Tibial nerve (tissue), 4 donors: ENCODE measurements at regions not wholly inside any gene's neighbourhood (a gene's known extent, or its start where the extent isn't known, plus 50 kb on each side); places are given as distances from the start of the nearest gene placed in this dataset.

ENCODE experiments used
- DNase-seq, 2 donors: peaks; one replicate each; pipeline ENCODE4 v3.0.0-alpha.2; 2019; ENCODE audit warnings: low spot score in 2 of 2
- H3K27ac ChIP-seq, 4 donors: fragments of 200-600 bp; sonication (generic) in 3 of 4; one replicate each; pipeline ENCODE4 v1.5.1; 2017 to 2019; ENCODE audit warnings: mild to moderate bottlenecking in 1 of 4
- H3K27me3 ChIP-seq, 2 donors: fragments of 200-600 bp; sonication (generic) in 1 of 2; one replicate each; pipeline versions ENCODE4 v1.5.1 to v1.6.0; 2017 to 2019
- H3K36me3 ChIP-seq, 3 donors: fragments of 200-600 bp; sonication (generic); one replicate each; pipeline ENCODE4 v1.5.1; 2018 to 2019
- H3K4me1 ChIP-seq, 4 donors: fragments of 200-600 bp; sonication (generic) in 3 of 4; one replicate each; pipeline ENCODE4 v1.5.1; 2017 to 2019
- H3K4me3 ChIP-seq, 4 donors: fragments of 200-600 bp; sonication (generic) in 3 of 4; one replicate each; pipeline ENCODE4 v1.5.1; 2017 to 2019; ENCODE audit warnings: mild to moderate bottlenecking in 1 of 4, moderate library complexity in 1 of 4
- H3K9me3 ChIP-seq, 4 donors: fragments of 200-600 bp; sonication (generic) in 3 of 4; one replicate each; pipeline ENCODE4 v1.5.1; 2017 to 2019
- EP300 ChIP-seq, 2 donors: sonication (generic); formaldehyde crosslinking; IDR thresholded peaks; one replicate each; pipeline ENCODE4 v1.6.1; 2017; ENCODE audit warnings: antibody characterized with exemption in 2 of 2, mild to moderate bottlenecking in 1 of 2
- POLR2A ChIP-seq, 2 donors: fragments of 450-650 bp; IDR thresholded peaks; one replicate each; pipeline ENCODE4 v1.6.1; 2017; ENCODE audit warnings: antibody characterized with exemption in 2 of 2, mild to moderate bottlenecking in 2 of 2, moderate library complexity in 2 of 2
- WGBS, 2 donors: methylation state at CpG; one replicate each; pipeline ENCODE4 v1.1.5; 2018; 5-methylcytosine and 5-hydroxymethylcytosine counted together
- TF ChIP-seq, protein P1 (sequence below), 5 experiments: fragments of 200-600 bp in 3 of 5; fragments of 450-650 bp in 2 of 5; sonication (generic) in 3 of 5; IDR thresholded peaks; one replicate each; pipeline ENCODE4 v1.5.1; 2016 to 2019; ENCODE audit warnings: antibody characterized with exemption in 5 of 5, mild to moderate bottlenecking in 3 of 5, moderate library complexity in 2 of 5

DNA sequence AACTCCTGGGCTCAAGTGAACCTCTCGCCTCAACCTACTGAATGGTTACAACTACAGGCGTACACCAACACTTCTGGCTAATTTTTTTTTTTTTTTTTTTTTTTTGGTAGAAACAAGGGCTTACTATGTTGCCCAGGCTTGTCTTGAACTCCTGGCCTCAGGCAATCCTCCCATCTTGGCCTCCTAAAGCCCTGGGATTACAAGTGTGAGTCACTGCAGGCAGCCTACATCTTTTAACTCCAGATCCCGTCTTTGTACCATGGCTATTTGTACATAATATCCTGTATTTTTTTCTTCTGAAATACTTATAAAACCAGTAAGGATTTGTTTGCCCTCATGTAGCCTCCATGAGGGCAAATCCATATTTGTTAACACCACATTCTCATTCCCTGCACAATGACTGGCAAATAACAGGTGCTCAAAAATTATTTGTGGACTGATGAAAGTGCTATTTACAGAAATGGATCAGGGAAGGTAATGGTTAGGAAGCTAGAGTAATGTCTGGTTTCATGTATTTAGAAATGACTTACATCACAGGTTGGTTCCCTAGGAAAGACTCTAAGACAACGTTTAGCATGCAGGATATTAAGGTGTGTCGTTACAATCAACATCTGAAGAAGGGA lies 51.9 kb upstream of the POU5F2 start:
- no peak for DNase-seq
- Histone ChIP-seq H3K4me1 (peaks cover 0 to 11% (median 0%) of the 10 kb centered on the region in 4 donors), H3K4me3 (no peak overlapping the region), H3K9me3 (no peaks in the 10 kb centered on the region), H3K27me3 (no peaks in the 10 kb centered on the region), H3K36me3 (peaks cover 0 to 17% (median 0%) of the 10 kb centered on the region in 3 donors), H3K27ac (no peak overlapping the region)
- TF ChIP-seq EP300 (IDR thresholded peaks at IDR 0.05) = no peak
- no peak for TF ChIP-seq POLR2A (IDR thresholded peaks at IDR 0.05)
- TF ChIP-seq, protein P1, sequence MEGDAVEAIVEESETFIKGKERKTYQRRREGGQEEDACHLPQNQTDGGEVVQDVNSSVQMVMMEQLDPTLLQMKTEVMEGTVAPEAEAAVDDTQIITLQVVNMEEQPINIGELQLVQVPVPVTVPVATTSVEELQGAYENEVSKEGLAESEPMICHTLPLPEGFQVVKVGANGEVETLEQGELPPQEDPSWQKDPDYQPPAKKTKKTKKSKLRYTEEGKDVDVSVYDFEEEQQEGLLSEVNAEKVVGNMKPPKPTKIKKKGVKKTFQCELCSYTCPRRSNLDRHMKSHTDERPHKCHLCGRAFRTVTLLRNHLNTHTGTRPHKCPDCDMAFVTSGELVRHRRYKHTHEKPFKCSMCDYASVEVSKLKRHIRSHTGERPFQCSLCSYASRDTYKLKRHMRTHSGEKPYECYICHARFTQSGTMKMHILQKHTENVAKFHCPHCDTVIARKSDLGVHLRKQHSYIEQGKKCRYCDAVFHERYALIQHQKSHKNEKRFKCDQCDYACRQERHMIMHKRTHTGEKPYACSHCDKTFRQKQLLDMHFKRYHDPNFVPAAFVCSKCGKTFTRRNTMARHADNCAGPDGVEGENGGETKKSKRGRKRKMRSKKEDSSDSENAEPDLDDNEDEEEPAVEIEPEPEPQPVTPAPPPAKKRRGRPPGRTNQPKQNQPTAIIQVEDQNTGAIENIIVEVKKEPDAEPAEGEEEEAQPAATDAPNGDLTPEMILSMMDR (IDR thresholded peaks at IDR 0.05) = no peak
- 90 to 92% methylated on average over 5 of the region's 5 CpGs for WGBS, 2 donors

DNA sequence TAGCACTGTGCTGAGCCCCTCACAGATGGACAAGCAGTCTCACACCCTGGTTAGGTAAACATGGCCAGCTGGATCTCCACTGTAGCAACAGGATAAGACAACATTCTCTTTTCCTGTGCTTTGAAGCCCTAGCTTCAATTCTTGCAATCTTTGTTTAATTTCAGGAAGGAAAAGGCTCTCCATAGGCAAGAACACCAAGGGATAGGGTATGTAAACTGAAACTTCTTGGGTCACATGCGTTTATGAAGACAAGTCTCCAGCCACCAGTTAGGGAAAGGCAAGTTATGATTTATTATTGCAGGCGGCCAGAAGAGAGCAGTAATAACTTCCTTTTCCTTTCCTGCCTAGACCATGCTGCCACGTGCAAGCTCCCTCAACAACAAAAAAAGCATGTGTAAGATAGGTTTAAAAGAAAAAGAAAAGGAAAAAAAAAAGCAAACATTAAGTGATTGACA lies 50.1 kb upstream of the POU5F2 start:
- WGBS, 2 donors = 28 to 34% methylated on average over 3 of the region's 3 CpGs
- H3K4me1 ChIP-seq = peaks cover 0 to 11% (median 0%) of the 10 kb centered on the region in 4 donors
- H3K36me3 ChIP-seq = peaks cover 0 to 17% (median 0%) of the 10 kb centered on the region in 3 donors
- DNase-seq = no peak
- H3K27ac ChIP-seq = no peak overlapping the region
- H3K4me3 ChIP-seq = no peak overlapping the region
- no peaks in the 10 kb centered on the region for H3K9me3 ChIP-seq
- TF ChIP-seq, protein P1 (IDR thresholded peaks at IDR 0.05) = no peak
- TF ChIP-seq EP300 (IDR thresholded peaks at IDR 0.05) (no peak), POLR2A (IDR thresholded peaks at IDR 0.05) (no peak)
- no peaks in the 10 kb centered on the region for H3K27me3 ChIP-seq
